ENCODE measurements at regions not wholly inside any gene's neighbourhood (a gene's known extent, or its start where the extent isn't known, plus 50 kb on each side); places are given as distances from the start of the nearest gene placed in this dataset.

- H3K27me3 Mint-ChIP-seq (ENCODE audit: insufficient read depth): no peaks in the 10 kb centered on the region; the same call in 1 of the 2 replicates
- H3K9me3 Mint-ChIP-seq: no peaks in the 10 kb centered on the region
- peaks cover 62% of the 10 kb centered on the region for H3K4me1 Mint-ChIP-seq (ENCODE audit: low read depth)
- peak; percentile 59 for DNase-seq
- peak overlapping the region; percentile 67 for H3K27ac Mint-ChIP-seq
- no peaks in the 10 kb centered on the region for H3K36me3 Mint-ChIP-seq (ENCODE audit: low read depth)
- TF ChIP-seq CTCF (IDR thresholded peaks at IDR 0.05): no peak
- peak overlapping the region; percentile 56 for H3K4me3 Mint-ChIP-seq
Measured at GRCh38 chr4:18850867-18851266, 829.3 kb upstream of the LCORL start.

GRCh38 chr4:18847249-18847890, 825.8 kb upstream of the LCORL start:
- DNase-seq: peak; percentile 28
- no peak for TF ChIP-seq CTCF (IDR thresholded peaks at IDR 0.05)
- Mint-ChIP-seq H3K27me3 (ENCODE audit: insufficient read depth) (no peaks in the 10 kb centered on the region; the same call in none of the 2 replicates), H3K4me3 (peak overlapping the region; percentile 54), H3K9me3 (peaks cover 7% of the 10 kb centered on the region; the same call in 1 of the 2 replicates), H3K4me1 (ENCODE audit: low read depth) (peaks cover 86% of the 10 kb centered on the region), H3K36me3 (ENCODE audit: low read depth) (peaks cover 12% of the 10 kb centered on the region), H3K27ac (peak overlapping the region; percentile 86)

GRCh38 chr4:18846313-18846712, 824.8 kb upstream of the LCORL start:
- no peak for TF ChIP-seq CTCF (IDR thresholded peaks at IDR 0.05)
- peak overlapping the region; percentile 14; the same call in 1 of the 2 replicates for H3K27ac Mint-ChIP-seq
- H3K27me3 Mint-ChIP-seq (ENCODE audit: insufficient read depth): no peaks in the 10 kb centered on the region; the same call in none of the 2 replicates
- peaks cover 7% of the 10 kb centered on the region; the same call in 1 of the 2 replicates for H3K9me3 Mint-ChIP-seq
- H3K36me3 Mint-ChIP-seq (ENCODE audit: low read depth): peaks cover 12% of the 10 kb centered on the region
- no peak for DNase-seq
- H3K4me1 Mint-ChIP-seq (ENCODE audit: low read depth): peaks cover 84% of the 10 kb centered on the region
- H3K4me3 Mint-ChIP-seq: no peak overlapping the region

- Mint-ChIP-seq H3K4me1 (ENCODE audit: low read depth) (peaks cover 77% of the 10 kb centered on the region), H3K27me3 (ENCODE audit: insufficient read depth) (no peaks in the 10 kb centered on the region; the same call in none of the 2 replicates), H3K36me3 (ENCODE audit: low read depth) (peaks cover 12% of the 10 kb centered on the region), H3K4me3 (no peak overlapping the region), H3K27ac (no peak overlapping the region; the same call in 1 of the 2 replicates), H3K9me3 (peaks cover 7% of the 10 kb centered on the region; the same call in 1 of the 2 replicates)
- DNase-seq: peak; percentile 79
- TF ChIP-seq CTCF (IDR thresholded peaks at IDR 0.05): no peak
Measured at GRCh38 chr4:18844726-18845125, 823.2 kb upstream of the LCORL start.

GRCh38 chr4:18842431-18842830, 820.9 kb upstream of the LCORL start:
- TF ChIP-seq CTCF (IDR thresholded peaks at IDR 0.05): no peak
- no peak for DNase-seq
- Mint-ChIP-seq H3K9me3 (peaks cover 7% of the 10 kb centered on the region; the same call in 1 of the 2 replicates), H3K36me3 (ENCODE audit: low read depth) (peaks cover 12% of the 10 kb centered on the region), H3K27ac (no peak overlapping the region), H3K4me1 (ENCODE audit: low read depth) (peaks cover 54% of the 10 kb centered on the region), H3K27me3 (ENCODE audit: insufficient read depth) (no peaks in the 10 kb centered on the region; the same call in 1 of the 2 replicates), H3K4me3 (no peak overlapping the region)
